NT2/D1 (cell line): ENCODE measurements at regions not wholly inside any gene's neighbourhood (a gene's known extent, or its start where the extent isn't known, plus 50 kb on each side); places are given as distances from the start of the nearest gene placed in this dataset.

ENCODE experiments used
- SUZ12 ChIP-seq: IDR thresholded peaks from 2 replicates; pipeline ENCODE4 v1.6.1; 2011; ENCODE audit not compliant: insufficient read length, insufficient read depth; ENCODE audit errors: extremely low read depth
- YY1 ChIP-seq: IDR thresholded peaks from 2 replicates; pipeline ENCODE4 v1.6.1; 2011; ENCODE audit not compliant: insufficient read length, insufficient read depth
- ZNF274 ChIP-seq: IDR thresholded peaks from 2 replicates; pipeline ENCODE4 v1.6.1; 2011; ENCODE audit warnings: mild to moderate bottlenecking, low read depth, low read length

DNA sequence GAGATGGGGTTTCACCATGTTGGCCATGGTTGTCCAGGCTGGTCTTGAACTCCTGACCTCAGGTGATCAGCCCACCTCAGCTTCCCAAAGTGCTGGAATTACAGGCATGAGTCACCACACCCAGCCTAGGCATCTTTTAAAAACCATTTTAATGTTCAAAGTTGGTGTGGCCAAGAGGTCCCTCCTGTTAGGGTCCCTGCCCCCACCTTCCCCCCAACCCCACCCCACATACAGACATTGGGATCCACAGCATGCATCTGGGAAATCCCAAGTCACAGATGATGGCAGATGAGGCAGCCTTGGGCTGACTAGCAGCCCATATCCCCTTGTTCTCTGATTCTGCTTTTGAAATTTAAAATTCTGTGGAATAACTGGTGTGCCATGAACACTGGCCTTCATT, 226.0 kb downstream of the KATNAL1 start:
- no peak for TF ChIP-seq SUZ12
- no peak for TF ChIP-seq ZNF274
- no peak for TF ChIP-seq YY1
